Panc1 (cell line): ENCODE measurements at regions not wholly inside any gene's neighbourhood (a gene's known extent, or its start where the extent isn't known, plus 50 kb on each side); places are given as distances from the start of the nearest gene placed in this dataset.

Experiments used
- ATAC-seq: fragments of 200-7000 bp; cut with Tn5 transposase; 2 replicates; pipeline ENCODE4 v1.9.1; 2020; ENCODE audit warnings: mild to moderate bottlenecking, moderate library complexity
- BruUV-seq: library from RNA; stranded (reverse); fragments of 400-500 nt; replicated peaks from 2 replicates; lab custom pipeline; 2021; lab: Mats Ljungman, UMichigan
- CTCF ChIA-PET: fragments of 300-600 bp; sonication (Branson Sonifier 250); formaldehyde crosslinking; loops from one replicate; lab custom pipeline; 2022; ENCODE audit warnings: antibody characterized with exemption; lab: Charles Lee
- POLR2A ChIA-PET: fragments of 300-600 bp; sonication (Branson Sonifier 250); formaldehyde crosslinking; loops from one replicate; lab custom pipeline; 2022; ENCODE audit warnings: antibody characterized with exemption; lab: Charles Lee
- DNase-seq: peaks from one replicate; pipeline ENCODE4 v3.0.0-alpha.2; 2010; ENCODE audit warnings: low read depth, low spot score
- H3K27ac ChIP-seq: 2 replicates; pipeline ENCODE4 v1.5.1; 2011; ENCODE audit warnings: mild to moderate bottlenecking, low read length, inconsistent platforms
- H3K27me3 ChIP-seq: fragments of 200-500 bp; sonication (Bioruptor generic); 2 replicates; pipeline ENCODE4 v1.6.0; 2014; ENCODE audit warnings: low read length, inconsistent platforms; ENCODE audit not compliant: control insufficient read depth, insufficient read depth
- H3K36me3 ChIP-seq: fragments of 200-500 bp; sonication (Bioruptor generic); 2 replicates; pipeline ENCODE4 v1.5.1; 2014; ENCODE audit warnings: inconsistent platforms, mild to moderate bottlenecking, low read length, moderate library complexity; ENCODE audit not compliant: control insufficient read depth, insufficient read depth
- H3K4me1 ChIP-seq: 2 replicates; pipeline ENCODE4 v1.5.1; 2011; ENCODE audit warnings: inconsistent platforms, mild to moderate bottlenecking, low read length, moderate library complexity; ENCODE audit not compliant: control insufficient read depth, insufficient read depth
- H3K4me3 ChIP-seq, 2 experiments: 2 replicates each; pipeline ENCODE4 v1.5.1; 2011 to 2012; ENCODE audit warnings: low read depth in 2 of 2, low read length in 2 of 2, mild to moderate bottlenecking in 2 of 2, inconsistent platforms in 1 of 2, moderate library complexity in 1 of 2
- H3K9me3 ChIP-seq: fragments of 200-500 bp; sonication (Bioruptor generic); 2 replicates; pipeline ENCODE4 v1.5.1; 2014; ENCODE audit warnings: low read depth, mild to moderate bottlenecking, inconsistent platforms, low read length, moderate library complexity; ENCODE audit not compliant: control insufficient read depth, insufficient read depth
- CTCF ChIP-seq: fragments of 450-650 bp; IDR thresholded peaks from 2 replicates; pipeline ENCODE4 v1.5.1; 2017; ENCODE audit warnings: mild to moderate bottlenecking
- POLR2AphosphoS5 ChIP-seq: IDR thresholded peaks from 2 replicates; pipeline ENCODE4 v1.6.1; 2012; ENCODE audit warnings: mild to moderate bottlenecking, low read depth, low read length, moderate library complexity
- REST ChIP-seq, 2 experiments: IDR thresholded peaks; 2 replicates each; pipeline ENCODE4 v1.6.1; 2011 to 2012; ENCODE audit warnings: low read depth in 2 of 2, control low read depth in 1 of 2, low read length in 1 of 2, mild to moderate bottlenecking in 1 of 2, moderate library complexity in 1 of 2; ENCODE audit not compliant: insufficient read depth in 1 of 2
- SIN3A ChIP-seq: IDR thresholded peaks from 2 replicates; pipeline ENCODE4 v1.6.1; 2012; ENCODE audit warnings: low read depth, mild to moderate bottlenecking, low read length, moderate library complexity, borderline replicate concordance; ENCODE audit not compliant: insufficient read depth
- TCF7L2 ChIP-seq: IDR thresholded peaks from 2 replicates; pipeline ENCODE4 v1.6.1; 2011; ENCODE audit warnings: mild to moderate bottlenecking, low read depth, low read length, inconsistent platforms
- in situ Hi-C: cut with HindIII; loops from 2 replicates; pipeline ENCODE4 v1.10.0; 2016; ENCODE audit warnings: low sequenced_read_pairs, low pct_unique_long_range_greater_than_20kb
- intact Hi-C: fragments of 100-400 bp; cut with micrococcal nuclease; formaldehyde crosslinking; loops from one replicate; pipeline ENCODE4 v1.10.0; 2022; ENCODE audit not compliant: unreplicated experiment

GRCh38 chr3:137061186-137061585 lies 103.4 kb downstream of the IL20RB start:
- POLR2A ChIA-PET: no interaction called here
- in situ Hi-C loops: no loop called here
- no peaks in the 10 kb centered on the region for H3K4me1 ChIP-seq
- no peak overlapping the region for H3K4me3 ChIP-seq
- H3K9me3 ChIP-seq: no peaks in the 10 kb centered on the region
- H3K36me3 ChIP-seq: no peaks in the 10 kb centered on the region
- ATAC-seq (no peak), DNase-seq (no peak)
- no peak for TF ChIP-seq SIN3A
- TF ChIP-seq TCF7L2: no peak
- no peak for TF ChIP-seq POLR2AphosphoS5
- no peak for TF ChIP-seq REST (IDR thresholded peaks at IDR 0.05; ENCODE audit: insufficient read depth in 1 of 2, low read depth in 2 of 2, low read length in 1 of 2)
- TF ChIP-seq CTCF: no peak
- intact Hi-C loops: no loop called here
- peaks cover 18% of the 10 kb centered on the region for H3K27me3 ChIP-seq
- CTCF ChIA-PET: no interaction called here
- no TSS peak for BruUV-seq
- no peak overlapping the region for H3K27ac ChIP-seq

GRCh38 chr3:137062250-137062649 lies 104.5 kb downstream of the IL20RB start:
- Histone ChIP-seq H3K9me3 (no peaks in the 10 kb centered on the region), H3K27ac (no peak overlapping the region), H3K36me3 (no peaks in the 10 kb centered on the region), H3K4me3 (no peak overlapping the region), H3K4me1 (no peaks in the 10 kb centered on the region), H3K27me3 (peaks cover 18% of the 10 kb centered on the region)
- POLR2A ChIA-PET: no interaction called here
- no peak for TF ChIP-seq POLR2AphosphoS5
- no peak for TF ChIP-seq REST (IDR thresholded peaks at IDR 0.05; ENCODE audit: insufficient read depth in 1 of 2, low read depth in 2 of 2, low read length in 1 of 2)
- TF ChIP-seq TCF7L2: no peak
- TF ChIP-seq CTCF: no peak
- no peak for TF ChIP-seq SIN3A
- DNase-seq: no peak
- CTCF ChIA-PET: no interaction called here
- intact Hi-C loops (no loop called here), in situ Hi-C loops (no loop called here)
- no peak for ATAC-seq
- BruUV-seq: no TSS peak
